ENCODE measurements at regions not wholly inside any gene's neighbourhood (a gene's known extent, or its start where the extent isn't known, plus 50 kb on each side); places are given as distances from the start of the nearest gene placed in this dataset.

GRCh38 chr2:120547662-120548061, 188.0 kb upstream of the GLI2 start:
- DNase-seq (ENCODE audit: low read depth): no peak
- no peak for TF ChIP-seq CTCF (IDR thresholded peaks at IDR 0.05; ENCODE audit: insufficient read depth, low read depth, low read length, missing control alignments)

GRCh38 chr2:120548627-120549608, 186.8 kb upstream of the GLI2 start:
- no peak overlapping the region for H3K4me3 ChIP-seq (ENCODE audit: low read length)
- no peak for TF ChIP-seq CTCF (IDR thresholded peaks at IDR 0.05; ENCODE audit: insufficient read depth, low read depth, low read length, missing control alignments)
- DNase-seq (ENCODE audit: low read depth): no peak

More at GRCh38 chr2:120547662-120548061, 188.0 kb upstream of the GLI2 start:
- H3K4me3 ChIP-seq (ENCODE audit: low read length): no peak overlapping the region

GRCh38 chr2:120549841-120550240, 185.8 kb upstream of the GLI2 start:
- DNase-seq (ENCODE audit: low read depth): no peak
- no peak for TF ChIP-seq CTCF (IDR thresholded peaks at IDR 0.05; ENCODE audit: insufficient read depth, low read depth, low read length, missing control alignments)
- H3K4me3 ChIP-seq (ENCODE audit: low read length): no peak overlapping the region

GRCh38 chr2:120550282-120550681, 185.4 kb upstream of the GLI2 start:
- H3K4me3 ChIP-seq (ENCODE audit: low read length): no peak overlapping the region
- no peak for DNase-seq (ENCODE audit: low read depth)
- TF ChIP-seq CTCF (IDR thresholded peaks at IDR 0.05; ENCODE audit: insufficient read depth, low read depth, low read length, missing control alignments): no peak

GRCh38 chr2:120550893-120551446, 184.7 kb upstream of the GLI2 start:
- no peak for TF ChIP-seq CTCF (IDR thresholded peaks at IDR 0.05; ENCODE audit: insufficient read depth, low read depth, low read length, missing control alignments)
- no peak overlapping the region for H3K4me3 ChIP-seq (ENCODE audit: low read length)
- no peak for DNase-seq (ENCODE audit: low read depth)

- no peak overlapping the region for H3K4me3 ChIP-seq (ENCODE audit: low read length)
- TF ChIP-seq CTCF (IDR thresholded peaks at IDR 0.05; ENCODE audit: insufficient read depth, low read depth, low read length, missing control alignments): no peak
- no peak for DNase-seq (ENCODE audit: low read depth)
These were observed 184.1 kb upstream of the GLI2 start for GRCh38 chr2:120551522-120551921.
